ENCODE measurements at regions not wholly inside any gene's neighbourhood (a gene's known extent, or its start where the extent isn't known, plus 50 kb on each side); places are given as distances from the start of the nearest gene placed in this dataset.

DNA sequence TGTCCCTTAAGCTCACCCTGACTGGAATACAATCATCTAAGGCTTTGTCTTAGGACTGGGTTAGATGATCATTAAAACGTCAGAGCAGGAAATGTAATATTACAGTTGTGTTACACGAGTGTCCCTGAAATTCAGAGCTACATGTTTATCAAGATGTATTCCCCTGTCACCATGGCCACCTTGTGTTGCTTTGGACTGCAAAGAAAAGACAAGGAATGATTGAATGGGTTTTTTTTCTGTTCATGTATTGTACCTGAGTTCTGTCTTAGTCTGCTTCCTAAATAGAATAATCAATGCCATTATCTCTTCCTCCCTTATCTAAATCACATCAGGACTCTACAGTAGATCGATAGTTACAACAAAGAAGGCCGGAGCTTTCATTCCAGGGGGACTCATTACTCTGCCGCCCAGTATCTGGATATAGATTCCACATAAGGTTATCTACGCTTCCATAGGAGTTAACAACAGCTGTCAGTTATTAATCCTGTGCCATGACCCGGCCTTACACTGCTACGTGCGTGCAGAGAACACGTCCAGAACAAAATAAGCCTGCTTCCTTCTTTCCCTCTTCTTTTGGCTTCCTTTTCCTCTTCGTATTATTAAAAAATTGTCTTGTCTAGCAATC, 274.1 kb upstream of the SASH1 start:
- DNase-seq (no peak), ATAC-seq (ENCODE audit: low read depth) (no peak)
- Histone ChIP-seq H2AK5ac (ENCODE audit: low read depth, low read length) (no peak overlapping the region), H4K8ac (ENCODE audit: low read depth in 2 of 2, low read length in 2 of 2) (no peak overlapping the region), H3K27ac (ENCODE audit: insufficient read depth, low read length) (no peak overlapping the region), H2BK15ac (ENCODE audit: low read depth, low read length) (no peak overlapping the region), H3K9me1 (ENCODE audit: insufficient read depth, low read length) (no peaks in the 10 kb centered on the region), H4K5ac (ENCODE audit: low read depth, low read length) (no peak overlapping the region), H4K91ac (ENCODE audit: insufficient read depth, low read depth, low read length) (no peak overlapping the region), H2BK20ac (ENCODE audit: low read depth, low read length) (no peak overlapping the region), H3K79me1 (ENCODE audit: low read depth in 1 of 2, low read length in 2 of 2) (no peaks in the 10 kb centered on the region), H3K4me2 (ENCODE audit: low read depth, low read length) (no peak overlapping the region), H2AFZ (replicated peaks; ENCODE audit: low read length, poor library complexity) (no peak overlapping the region), H3K4me1 (ENCODE audit: control insufficient read depth, insufficient read depth, low read length) (no peaks in the 10 kb centered on the region), H3K14ac (replicated peaks; ENCODE audit: low read depth, low read length) (no peak overlapping the region), H3K56ac (ENCODE audit: extremely low read depth, insufficient read depth, low read length) (no peak overlapping the region), H3K4me3 (ENCODE audit: insufficient read depth, low read depth, low read length) (no peak overlapping the region), H2AK9ac (replicated peaks; ENCODE audit: low read depth, low read length, poor library complexity) (no peak overlapping the region), H3K9me3 (ENCODE audit: control insufficient read depth, insufficient read depth, low read length) (no peaks in the 10 kb centered on the region), H3K27me3 (ENCODE audit: control insufficient read depth, insufficient read depth, low read length) (no peaks in the 10 kb centered on the region), H3K36me3 (ENCODE audit: control insufficient read depth, insufficient read depth, low read length) (no peaks in the 10 kb centered on the region), H3K18ac (ENCODE audit: low read depth, low read length) (no peak overlapping the region), H4K20me1 (ENCODE audit: insufficient read depth, low read length) (no peaks in the 10 kb centered on the region), H2BK120ac (ENCODE audit: low read depth, low read length) (no peak overlapping the region), H3K9ac (ENCODE audit: low read depth, low read length) (no peak overlapping the region), H2BK5ac (ENCODE audit: low read depth, low read length, poor library complexity, severe bottlenecking) (no peak overlapping the region), H3K4ac (ENCODE audit: low read depth, low read length) (no peak overlapping the region), H3K23ac (ENCODE audit: low read depth, low read length) (no peak overlapping the region)
- dilution Hi-C loops (cut with HindIII; ENCODE audit: low sequenced_read_pairs, unreplicated experiment) (no loop called here), in situ Hi-C loops (cut with MboI; ENCODE audit: low sequenced_read_pairs) (no loop called here), intact Hi-C loops (cut with micrococcal nuclease) (no loop called here)
- no TSS peak for BruUV-seq (replicated peaks)
- CTCF ChIA-PET, result no interaction called here
- TF ChIP-seq NFE2L2 (IDR thresholded peaks at IDR 0.05; ENCODE audit: low read depth, low read length), result no peak
- WGBS, 2 experiments (ENCODE audit: extremely low coverage in 2 of 2, insufficient read length in 1 of 2), result no CpG with 5 or more reads among the region's 11 CpGs
- POLR2A ChIA-PET (ENCODE audit: unreplicated experiment), result no interaction called here

All from IMR-90 (cell line).